GM21526 (cell line): ENCODE measurements at regions not wholly inside any gene's neighbourhood (a gene's known extent, or its start where the extent isn't known, plus 50 kb on each side); places are given as distances from the start of the nearest gene placed in this dataset.
"Not testable (repeated sequence)": the region's sequence is repeated elsewhere in the genome, so short reads cannot be mapped to it uniquely, and the experiment has no call there.

Source experiments
- ATAC-seq: cut with Tn5 transposase; IDR thresholded peaks from one replicate; pipeline ENCODE4 v1.9.1; 2021; ENCODE audit warnings: moderate library complexity; ENCODE audit not compliant: unreplicated experiment, low FRiP score

GRCh38 chr1:57623791-57624538 is 200.1 kb upstream of the DAB1 start:
- no peak for ATAC-seq

GRCh38 chr1:57623039-57623790 is 199.4 kb upstream of the DAB1 start:
- no peak for ATAC-seq

DNA sequence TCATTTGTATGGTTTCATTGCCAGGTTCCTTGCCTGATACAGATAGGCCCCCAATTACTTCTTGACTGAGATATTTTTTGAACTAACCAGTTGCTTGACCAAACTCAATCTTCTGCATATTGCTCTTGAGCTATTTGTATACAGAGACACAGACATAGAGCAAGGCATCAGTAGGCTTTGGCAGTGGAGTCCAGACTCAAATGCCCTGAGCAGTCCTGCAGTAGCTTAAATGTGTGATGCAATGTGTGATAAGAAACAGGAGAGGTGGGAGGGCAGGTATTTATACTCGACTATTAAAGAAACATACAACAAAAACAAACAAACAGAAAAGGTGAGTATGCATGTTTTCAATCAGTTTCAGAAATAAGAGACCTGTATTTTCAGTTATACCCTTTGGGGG is 197.9 kb upstream of the DAB1 start:
- ATAC-seq = no peak

GRCh38 chr1:57620605-57621004 is 196.7 kb upstream of the DAB1 start:
- ATAC-seq = no peak

DNA sequence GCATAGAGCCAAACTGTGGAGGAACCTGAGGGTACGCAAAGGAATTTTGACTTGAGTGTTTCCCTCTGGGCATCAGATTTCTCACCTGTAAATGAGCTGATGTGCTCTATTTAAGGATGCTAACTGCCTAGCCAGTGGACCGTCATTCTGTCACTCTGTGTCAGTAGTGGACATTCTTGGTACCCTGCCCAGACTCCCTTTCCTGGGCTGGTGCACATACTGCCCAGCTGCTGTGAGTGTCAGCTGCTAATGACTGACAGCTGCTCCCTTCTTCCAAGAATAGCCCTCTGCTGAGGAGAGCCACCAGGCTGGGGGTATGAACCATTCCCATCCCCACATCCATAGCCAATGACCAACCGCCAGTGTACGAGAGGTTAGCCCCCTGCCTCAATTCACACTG is 193.1 kb upstream of the DAB1 start:
- ATAC-seq = no peak

DNA sequence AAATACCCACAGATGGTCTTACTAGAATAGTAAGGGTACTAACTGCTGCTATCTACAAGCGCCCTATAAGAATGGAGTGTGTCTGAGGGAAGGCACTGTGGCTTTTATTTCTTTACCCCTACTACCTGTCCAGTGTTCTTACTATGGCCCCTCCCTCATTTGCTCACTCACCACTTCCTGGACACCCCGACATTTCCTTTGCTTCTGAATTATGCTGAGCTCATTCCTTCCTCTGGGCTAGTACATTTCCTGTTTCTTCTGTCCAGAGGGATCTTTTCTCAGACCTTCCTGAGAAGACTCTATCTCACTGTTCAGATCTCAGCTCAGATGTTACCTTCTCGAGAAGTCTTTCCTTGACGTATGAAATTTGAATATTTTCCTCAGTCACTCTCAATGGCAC is 192.1 kb upstream of the DAB1 start:
- no peak for ATAC-seq

DNA sequence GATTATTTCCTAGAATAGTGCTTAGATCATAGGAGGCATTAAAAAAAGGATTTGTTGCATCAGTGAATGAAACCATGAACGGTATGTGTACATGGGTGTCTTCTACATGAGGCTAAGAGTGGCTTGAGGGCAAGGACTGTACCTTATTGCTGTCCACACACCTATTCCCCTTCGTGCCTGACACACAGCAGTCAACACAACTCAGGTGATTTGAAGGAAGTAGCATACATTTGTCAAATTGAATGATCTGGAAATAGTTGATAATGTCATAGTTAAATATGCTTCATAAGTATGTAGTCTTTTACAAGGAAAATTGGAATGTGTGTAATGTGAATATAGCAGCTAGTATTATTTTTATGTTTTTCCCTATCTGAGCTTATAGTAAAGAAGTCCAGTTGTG is 189.0 kb upstream of the DAB1 start:
- no peak for ATAC-seq

- no peak for ATAC-seq
Measured at GRCh38 chr1:57605933-57606332, 182.1 kb upstream of the DAB1 start.

DNA sequence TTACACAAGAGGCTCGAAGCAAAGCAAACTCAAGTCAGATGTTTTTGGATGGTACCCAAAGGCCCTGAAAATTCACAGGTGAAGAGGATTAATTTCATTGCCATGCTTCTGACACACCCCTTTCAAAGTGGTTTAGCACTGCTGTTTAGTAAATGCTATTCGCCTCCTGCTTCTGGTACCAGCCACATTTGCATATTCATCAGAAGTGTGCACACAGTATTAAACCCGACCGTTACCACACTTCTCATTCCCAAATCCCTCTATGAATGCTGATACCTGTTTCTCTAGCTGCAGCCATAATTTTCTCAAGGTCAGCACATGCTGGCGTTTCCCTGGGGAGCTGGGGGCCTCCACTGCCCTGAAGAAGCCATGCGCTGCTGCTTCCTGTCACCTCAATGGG is 179.8 kb upstream of the DAB1 start:
- no peak for ATAC-seq

DNA sequence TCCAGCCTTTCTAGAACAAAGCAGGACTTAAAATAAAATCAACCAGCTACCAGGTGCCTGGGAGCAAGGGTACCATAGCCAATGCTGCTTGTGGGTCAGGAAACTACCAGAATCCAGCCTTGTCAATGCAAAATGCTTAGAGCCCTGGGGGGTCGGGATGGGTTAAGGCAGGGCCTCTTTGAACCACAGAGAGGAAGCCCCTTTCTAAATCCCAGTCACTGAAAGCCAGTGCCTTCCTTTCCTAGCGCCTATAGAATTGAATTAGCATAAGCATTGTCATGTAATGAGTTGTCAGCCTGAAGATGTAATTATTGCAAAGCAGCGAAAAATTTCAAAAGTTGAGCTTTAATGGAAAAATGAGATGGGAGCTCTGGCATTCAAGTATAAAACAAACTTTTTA is 176.6 kb upstream of the DAB1 start:
- no peak for ATAC-seq

DNA sequence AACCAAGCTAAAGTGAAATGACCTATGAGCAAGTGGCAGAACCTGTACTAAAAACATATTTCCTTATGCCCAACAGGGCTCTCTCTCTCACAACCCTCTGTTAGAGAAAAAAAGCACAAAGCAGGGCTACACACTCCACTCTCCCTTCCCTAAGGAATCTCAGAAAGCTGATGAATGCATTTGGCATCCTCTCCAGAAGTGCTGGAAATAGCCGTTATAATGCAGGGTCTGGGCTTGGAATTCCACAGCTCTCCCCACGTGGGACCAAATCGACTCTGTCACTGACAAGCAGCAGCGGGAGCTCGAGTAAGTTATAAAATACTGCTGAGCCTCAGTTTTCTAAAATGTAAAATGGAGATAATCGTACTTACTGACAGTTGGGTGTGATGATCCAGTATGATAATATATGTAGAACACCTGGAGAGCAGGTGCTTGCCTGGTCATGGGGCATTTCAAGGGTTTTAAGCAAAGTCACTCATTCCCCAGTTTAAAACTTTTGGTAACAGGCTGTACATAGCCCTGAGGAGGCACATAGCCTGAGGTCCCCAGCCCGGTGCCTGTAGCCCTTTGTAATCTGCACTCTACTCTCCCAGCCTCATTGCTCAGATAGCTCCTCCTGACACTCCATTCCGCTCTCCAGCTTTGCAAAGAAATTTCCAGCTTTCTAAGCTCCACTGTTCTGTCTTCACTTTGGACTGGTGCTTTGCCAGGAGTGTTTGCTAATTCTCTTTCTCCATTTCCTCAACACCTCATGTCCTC is 175.6 kb upstream of the DAB1 start:
- no peak for ATAC-seq

GRCh38 chr1:57597036-57597435 is 173.2 kb upstream of the DAB1 start:
- ATAC-seq = no peak

DNA sequence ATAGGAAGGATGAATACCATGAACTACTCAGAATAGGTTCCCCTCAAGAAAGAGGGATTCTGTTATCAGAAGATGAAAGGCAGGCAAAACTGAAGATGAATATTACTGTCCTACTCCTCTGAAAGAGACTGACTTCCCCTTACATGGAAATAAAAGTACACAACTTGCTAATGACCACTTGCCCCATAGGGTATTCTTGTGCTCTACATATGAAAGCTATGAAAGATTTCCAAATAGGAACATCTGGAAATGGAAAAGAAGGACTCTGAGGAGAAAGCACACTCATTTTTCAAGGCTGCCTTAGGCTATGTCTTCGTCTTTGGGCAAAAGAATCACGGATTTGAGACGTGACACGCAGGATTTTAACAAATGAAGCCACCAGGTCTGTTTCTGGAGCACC is 170.1 kb upstream of the DAB1 start:
- no peak for ATAC-seq

GRCh38 chr1:57591842-57592241 is 168.0 kb upstream of the DAB1 start:
- ATAC-seq = no peak

DNA sequence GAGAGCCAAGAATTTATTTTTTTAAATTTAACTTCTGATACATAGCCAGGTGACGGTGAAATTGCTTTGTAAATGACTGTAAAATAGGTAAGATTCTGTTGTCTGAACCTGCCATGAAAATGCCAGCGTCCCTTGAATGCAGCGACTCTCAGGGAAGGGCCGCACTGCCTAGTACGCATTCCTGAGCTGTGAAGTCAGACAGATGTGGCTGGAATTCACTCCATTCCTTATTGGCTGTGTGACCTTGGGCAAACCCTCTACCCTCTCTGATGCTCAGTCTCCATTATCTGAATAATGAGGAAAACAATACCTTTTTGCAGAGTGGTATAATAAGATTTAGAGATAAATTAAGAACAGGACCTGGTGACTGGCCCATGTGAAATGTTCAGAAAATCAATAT is 167.1 kb upstream of the DAB1 start:
- ATAC-seq = no peak

GRCh38 chr1:57586842-57587241 is 163.0 kb upstream of the DAB1 start:
- no peak for ATAC-seq

DNA sequence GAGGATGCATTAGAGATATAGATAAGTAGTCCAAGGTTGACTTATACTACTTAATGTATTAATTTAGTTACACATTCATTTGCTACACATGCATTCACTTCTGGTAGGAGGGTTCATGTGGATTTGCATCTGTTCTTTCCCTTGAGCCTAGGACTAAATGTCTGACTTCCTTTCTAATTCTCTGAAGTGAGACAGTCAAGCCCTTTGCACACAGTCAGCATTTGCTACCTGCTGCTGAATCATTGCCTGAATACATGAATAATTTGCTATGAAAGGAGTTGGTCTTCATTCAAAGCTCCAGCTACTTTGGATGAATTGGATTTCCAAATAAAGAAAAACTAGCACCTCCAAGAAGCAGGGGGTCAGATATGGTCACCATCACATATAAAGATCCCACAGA is 154.8 kb upstream of the DAB1 start:
- ATAC-seq = no peak

- ATAC-seq = no peak
Measured at GRCh38 chr1:57578099-57578498, 154.2 kb upstream of the DAB1 start.

DNA sequence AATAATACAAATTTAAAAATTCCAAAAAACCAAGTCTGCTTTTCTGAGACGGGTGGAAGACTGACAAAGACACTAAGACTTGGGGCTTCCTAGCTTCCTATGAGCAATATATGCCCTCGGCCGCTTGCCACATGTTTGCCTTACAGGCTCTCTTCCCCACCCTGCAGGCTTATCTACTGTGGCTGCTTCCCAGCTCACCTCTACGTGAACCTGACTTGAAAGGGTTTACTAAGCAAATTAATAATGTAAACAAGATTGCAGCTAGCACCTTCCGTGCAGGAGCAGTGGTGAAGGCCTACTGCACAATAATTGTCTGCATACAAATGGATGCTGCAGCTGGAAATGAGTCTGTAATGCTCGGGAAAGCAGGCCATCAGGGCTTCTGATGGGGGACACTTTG is 152.9 kb upstream of the DAB1 start:
- ATAC-seq = no peak

DNA sequence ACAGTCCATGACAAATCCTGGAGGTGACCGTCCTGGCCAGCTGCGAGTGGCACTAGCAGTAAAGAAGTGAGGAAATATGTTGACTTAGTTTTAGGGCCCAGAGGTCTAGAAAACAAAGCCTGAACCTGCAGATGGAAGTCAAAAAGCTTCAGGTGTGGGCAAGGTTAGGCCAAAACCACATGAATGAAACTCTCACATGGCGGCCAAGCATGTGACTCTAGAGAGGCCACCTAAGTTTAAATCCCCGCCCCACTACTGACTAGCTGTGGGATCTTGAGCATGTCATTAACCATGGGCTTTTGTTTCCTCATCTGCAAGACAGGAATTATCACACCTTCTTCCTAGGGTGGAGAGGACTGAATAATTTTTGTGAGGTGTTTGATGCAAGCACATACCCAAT is 148.2 kb upstream of the DAB1 start:
- no peak for ATAC-seq

- ATAC-seq = not testable (repeated sequence)
Measured at GRCh38 chr1:57558066-57558465, 134.2 kb upstream of the DAB1 start.

DNA sequence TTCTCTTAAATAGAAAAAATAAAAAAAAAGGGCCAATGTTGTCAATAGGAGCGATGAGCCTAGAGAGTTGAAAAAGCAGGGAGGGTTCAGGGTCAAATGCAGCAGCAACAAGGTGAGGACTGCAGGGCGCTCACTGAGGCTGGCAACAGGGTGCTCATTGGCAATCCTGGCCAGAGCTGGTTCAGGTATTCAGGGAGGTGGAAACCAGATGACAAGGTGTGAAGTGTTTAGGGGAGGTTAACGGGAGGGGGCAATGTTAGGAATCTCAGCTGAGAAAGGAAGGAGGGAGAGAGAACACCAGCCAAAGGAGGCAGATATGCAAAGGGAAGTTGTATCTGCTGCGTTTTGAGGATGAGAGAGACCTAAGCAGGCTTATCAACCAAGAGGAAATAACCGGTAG is 129.8 kb upstream of the DAB1 start:
- ATAC-seq = no peak
